Neural cell (in vitro differentiated cells): ENCODE measurements at regions not wholly inside any gene's neighbourhood (a gene's known extent, or its start where the extent isn't known, plus 50 kb on each side); places are given as distances from the start of the nearest gene placed in this dataset.

Source experiments
- H2AFZ ChIP-seq: fragments of 200-600, 300-800 bp; sonication (generic), shearing (Covaris generic); 2 replicates; pipeline ENCODE4 v1.6.0; 2014; ENCODE audit warnings: low read depth, mild to moderate bottlenecking, antibody characterized with exemption, low read length, moderate library complexity
- H3F3A ChIP-seq: fragments of 200-600 bp; shearing (Covaris generic); 2 replicates; pipeline ENCODE4 v1.6.1; 2016; ENCODE audit warnings: mild to moderate bottlenecking, moderate library complexity, mixed read lengths, antibody characterized with exemption, low read length; ENCODE audit not compliant: insufficient read depth, poor library complexity, severe bottlenecking
- H3K27ac ChIP-seq: fragments of 200-600, 300-800 bp; sonication (generic), shearing (Covaris generic); 2 replicates; pipeline ENCODE4 v1.5.1; 2014; ENCODE audit warnings: mild to moderate bottlenecking, low read length, moderate library complexity
- H3K27me3 ChIP-seq: fragments of 300-800, 200-600 bp; sonication (generic), shearing (Covaris generic); 2 replicates; pipeline ENCODE4 v1.6.0; 2014; ENCODE audit warnings: mild to moderate bottlenecking, low read depth, low read length, moderate library complexity; ENCODE audit not compliant: insufficient read depth
- H3K36me3 ChIP-seq: fragments of 300-800, 200-600 bp; sonication (generic), shearing (Covaris generic); 2 replicates; pipeline ENCODE4 v1.5.1; 2014; ENCODE audit warnings: mild to moderate bottlenecking, antibody characterized with exemption, low read length, moderate library complexity; ENCODE audit not compliant: insufficient read depth
- H3K4me2 ChIP-seq: fragments of 300-800, 200-600 bp; sonication (generic), shearing (Covaris generic); 2 replicates; pipeline ENCODE4 v1.6.0; 2014; ENCODE audit warnings: mild to moderate bottlenecking, low read length
- H3K4me3 ChIP-seq: fragments of 300-800, 200-600 bp; sonication (generic), shearing (Covaris generic); 2 replicates; pipeline ENCODE4 v1.5.1; 2014; ENCODE audit warnings: mild to moderate bottlenecking, low read length, moderate library complexity
- H3K79me2 ChIP-seq: fragments of 200-600 bp; shearing (Covaris generic); replicated peaks from 2 replicates; pipeline ENCODE4 v1.6.0; 2014; ENCODE audit warnings: mild to moderate bottlenecking, low read length, moderate library complexity; ENCODE audit not compliant: insufficient read depth
- H3K9ac ChIP-seq: fragments of 300-800, 200-600 bp; sonication (generic), shearing (Covaris generic); 2 replicates; pipeline ENCODE4 v1.6.1; 2016; ENCODE audit warnings: mild to moderate bottlenecking, low read length, mixed read lengths
- H3K9me2 ChIP-seq: fragments of 200-600 bp; shearing (Covaris generic); 2 replicates; pipeline ENCODE4 v1.6.1; 2016; ENCODE audit warnings: mild to moderate bottlenecking, low read length, mixed read lengths; ENCODE audit not compliant: insufficient read depth
- H3K9me3 ChIP-seq: fragments of 200-600, 300-800 bp; sonication (generic), shearing (Covaris generic); 2 replicates; pipeline ENCODE4 v1.6.1; 2016; ENCODE audit warnings: mild to moderate bottlenecking, mixed run types, low read length, moderate library complexity, mixed read lengths
- H4K20me1 ChIP-seq: fragments of 200-600 bp; shearing (Covaris generic); 2 replicates; pipeline ENCODE4 v1.6.1; 2016; ENCODE audit warnings: mild to moderate bottlenecking, mixed run types; ENCODE audit not compliant: insufficient read depth
- CTCF ChIP-seq: fragments of 450-650 bp; IDR thresholded peaks from 2 replicates; pipeline ENCODE4 v1.5.1; 2014; ENCODE audit warnings: antibody characterized with exemption, mild to moderate bottlenecking, moderate library complexity; ENCODE audit not compliant: poor library complexity, severe bottlenecking
- EP300 ChIP-seq: fragments of 450-650 bp; conservative IDR thresholded peaks from 2 replicates; pipeline ENCODE4 v1.6.1; 2014; ENCODE audit warnings: antibody characterized with exemption, mild to moderate bottlenecking, moderate library complexity; ENCODE audit not compliant: poor library complexity, severe bottlenecking
- EZH2 ChIP-seq: fragments of 200-600, 300-800 bp; shearing (Covaris generic), sonication (generic); IDR thresholded peaks from 2 replicates; pipeline ENCODE4 v1.6.1; 2014; ENCODE audit warnings: antibody characterized with exemption, low read length, borderline replicate concordance, mild to moderate bottlenecking; ENCODE audit not compliant: insufficient read depth, poor library complexity, severe bottlenecking
- MXI1 ChIP-seq: fragments of 450-650 bp; conservative IDR thresholded peaks from 2 replicates; pipeline ENCODE4 v1.6.1; 2014; ENCODE audit warnings: antibody characterized with exemption, mild to moderate bottlenecking; ENCODE audit not compliant: poor library complexity, severe bottlenecking
- POLR2AphosphoS5 ChIP-seq: IDR thresholded peaks from 2 replicates; pipeline ENCODE4 v1.6.1; 2012
- RAD21 ChIP-seq: fragments of 450-650 bp; conservative IDR thresholded peaks from 2 replicates; pipeline ENCODE4 v1.6.1; 2014; ENCODE audit warnings: antibody characterized with exemption, mild to moderate bottlenecking, moderate library complexity
- REST ChIP-seq: IDR thresholded peaks from 2 replicates; pipeline ENCODE4 v1.6.1; 2012; ENCODE audit warnings: borderline replicate concordance
- SMC3 ChIP-seq: fragments of 450-650 bp; conservative IDR thresholded peaks from 2 replicates; pipeline ENCODE4 v1.6.1; 2014; ENCODE audit warnings: antibody characterized with exemption, mild to moderate bottlenecking, moderate library complexity; ENCODE audit not compliant: poor library complexity
- TAF1 ChIP-seq: IDR thresholded peaks from 2 replicates; pipeline ENCODE4 v1.6.1; 2012; ENCODE audit warnings: low read depth

GRCh38 chrX:3451571-3451970, 105.1 kb upstream of the MXRA5 start:
- Histone ChIP-seq H3F3A (no peaks in the 10 kb centered on the region), H3K36me3 (no peaks in the 10 kb centered on the region), H3K9me3 (no peaks in the 10 kb centered on the region), H3K9me2 (no peaks in the 10 kb centered on the region), H3K4me2 (no peak overlapping the region), H3K27ac (no peak overlapping the region), H3K9ac (no peak overlapping the region), H3K4me3 (no peak overlapping the region), H2AFZ (no peak overlapping the region), H3K27me3 (no peaks in the 10 kb centered on the region), H4K20me1 (no peaks in the 10 kb centered on the region), H3K79me2 (no peaks in the 10 kb centered on the region)
- TF ChIP-seq POLR2AphosphoS5 (no peak), EZH2 (no peak), REST (no peak), MXI1 (no peak), SMC3 (no peak)

DNA sequence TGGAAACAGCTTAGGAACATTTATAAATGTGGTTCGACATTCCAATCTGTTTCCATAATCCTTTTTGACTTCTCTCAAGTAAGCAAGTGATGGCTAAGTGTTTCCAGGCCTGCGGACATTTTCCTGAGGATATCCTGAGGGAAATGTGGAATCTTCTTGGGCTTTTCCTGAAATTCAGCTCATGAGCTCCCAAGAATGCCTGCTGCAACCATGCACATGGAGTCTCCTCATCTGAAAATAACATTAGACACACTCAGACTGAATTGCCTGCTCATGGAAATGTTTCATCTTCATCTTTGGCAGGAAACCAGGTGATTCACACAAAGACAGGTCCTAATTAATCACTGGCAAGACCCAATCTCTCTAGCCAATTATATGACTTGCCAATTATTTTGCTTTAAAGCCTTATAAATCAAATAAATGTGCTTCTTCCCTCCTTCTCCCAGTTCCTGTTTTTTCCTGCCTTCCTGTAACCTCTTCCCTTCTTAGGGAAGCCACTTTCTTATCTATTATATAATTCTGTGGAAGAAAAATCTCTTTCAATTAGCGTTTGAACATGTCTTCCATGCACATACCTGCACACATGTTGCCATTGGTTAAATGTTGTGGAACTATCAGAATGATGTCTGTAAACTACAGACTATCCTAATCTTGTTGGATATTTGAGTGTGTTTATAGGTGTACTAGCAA, 104.6 kb upstream of the MXRA5 start:
- Histone ChIP-seq H2AFZ (no peak overlapping the region), H3K4me2 (no peak overlapping the region), H3F3A (no peaks in the 10 kb centered on the region), H3K27ac (no peak overlapping the region), H3K9me2 (no peaks in the 10 kb centered on the region), H3K36me3 (no peaks in the 10 kb centered on the region), H3K27me3 (no peaks in the 10 kb centered on the region), H3K4me3 (no peak overlapping the region), H3K9me3 (no peaks in the 10 kb centered on the region), H3K79me2 (no peaks in the 10 kb centered on the region), H3K9ac (no peak overlapping the region), H4K20me1 (no peaks in the 10 kb centered on the region)
- TF ChIP-seq POLR2AphosphoS5 (no peak), MXI1 (no peak), EZH2 (no peak), TAF1 (no peak), EP300 (no peak), CTCF (no peak), REST (no peak), RAD21 (no peak), SMC3 (no peak)
